ENCODE measurements at regions not wholly inside any gene's neighbourhood (a gene's known extent, or its start where the extent isn't known, plus 50 kb on each side); places are given as distances from the start of the nearest gene placed in this dataset.

DNA sequence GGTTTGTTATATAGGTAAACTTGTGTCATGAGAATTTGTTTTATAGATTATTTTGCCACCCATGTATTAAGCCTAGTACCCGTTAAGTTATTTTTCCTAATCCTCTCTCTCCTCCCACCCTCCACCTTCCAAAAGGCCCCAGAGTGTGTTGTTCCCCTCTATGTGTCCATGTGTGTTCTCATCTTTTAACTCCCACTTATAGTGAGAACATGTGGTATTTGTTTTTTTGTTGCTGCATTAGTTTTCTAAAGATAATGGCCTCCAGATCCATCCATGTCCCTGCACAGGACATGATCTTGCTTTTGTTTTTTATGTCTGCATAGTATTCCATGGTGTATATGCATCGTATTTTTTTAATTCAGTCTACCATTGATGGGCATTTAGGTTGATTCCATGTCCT lies 1075.6 kb upstream of the CNTNAP5 start:
- no peak for DNase-seq

GRCh38 chr2:122955776-122956175 lies 1069.3 kb upstream of the CNTNAP5 start:
- DNase-seq: no peak

DNA sequence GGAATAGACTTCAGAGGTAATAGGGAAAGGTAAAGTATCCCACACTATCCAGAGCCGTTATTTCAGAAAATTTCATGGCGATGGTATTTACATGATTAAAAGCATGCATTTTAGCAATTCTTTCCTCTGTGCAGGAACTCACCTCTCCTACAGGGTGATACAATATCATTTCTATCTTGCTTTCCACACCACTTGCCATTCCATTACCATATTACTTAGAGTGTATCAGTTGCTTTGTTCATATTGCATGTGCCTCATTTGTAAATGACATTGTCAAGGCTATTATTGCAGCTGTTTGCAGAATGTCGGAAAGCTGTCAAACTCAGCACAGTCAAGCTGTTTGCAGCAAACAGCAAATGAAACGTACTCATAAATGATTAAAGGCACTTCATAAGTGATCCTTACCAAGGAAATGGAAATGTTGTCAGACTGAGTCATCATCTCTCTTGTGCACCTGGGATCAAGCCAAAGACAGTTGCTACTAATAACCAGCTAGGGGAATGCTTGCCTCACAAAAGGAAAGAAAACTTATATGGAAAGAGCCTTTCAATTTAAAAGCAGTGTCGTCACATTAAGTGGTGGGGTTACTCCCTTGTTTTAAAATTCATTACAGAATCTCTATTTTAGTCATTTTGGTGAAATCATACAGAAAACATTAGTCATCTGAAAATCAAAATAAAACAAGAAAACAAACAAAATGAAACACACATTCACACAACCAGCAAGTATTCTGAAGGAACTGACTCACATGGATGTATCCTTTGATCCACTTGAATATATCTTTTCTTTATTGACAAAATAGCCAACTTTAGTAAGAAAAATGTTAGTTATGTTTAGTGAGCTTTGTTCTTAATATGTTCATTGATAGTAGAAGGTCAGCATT lies 1064.1 kb upstream of the CNTNAP5 start:
- DNase-seq: no peak

GRCh38 chr2:122966461-122966860 lies 1058.6 kb upstream of the CNTNAP5 start:
- DNase-seq: no peak

- no peak for DNase-seq
Measured at GRCh38 chr2:122977580-122977979, 1047.5 kb upstream of the CNTNAP5 start.

GRCh38 chr2:122980671-122981070 lies 1044.4 kb upstream of the CNTNAP5 start:
- no peak for DNase-seq

DNA sequence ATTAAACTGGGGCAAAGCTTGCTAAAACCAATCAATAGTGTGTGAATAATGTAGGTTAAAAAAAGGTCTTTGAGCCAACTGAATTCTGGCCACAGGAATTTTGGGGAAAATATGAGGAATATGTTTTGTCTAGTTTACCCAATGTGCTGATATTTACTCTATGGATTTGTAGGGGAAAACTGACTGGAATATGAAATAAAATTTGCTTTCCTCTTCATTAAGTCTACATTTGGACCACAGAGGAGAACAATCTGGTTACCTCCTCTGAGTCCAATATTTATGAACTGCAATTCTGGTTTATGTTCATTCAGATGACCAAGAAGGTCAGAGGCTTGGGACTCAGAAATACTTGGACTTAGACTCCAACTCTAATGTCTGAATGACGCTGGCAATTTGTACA lies 1042.2 kb upstream of the CNTNAP5 start:
- no peak for DNase-seq

GRCh38 chr2:122988395-122989221 lies 1036.5 kb upstream of the CNTNAP5 start:
- DNase-seq: no peak

GRCh38 chr2:122993592-122993991 lies 1031.5 kb upstream of the CNTNAP5 start:
- DNase-seq: no peak

DNA sequence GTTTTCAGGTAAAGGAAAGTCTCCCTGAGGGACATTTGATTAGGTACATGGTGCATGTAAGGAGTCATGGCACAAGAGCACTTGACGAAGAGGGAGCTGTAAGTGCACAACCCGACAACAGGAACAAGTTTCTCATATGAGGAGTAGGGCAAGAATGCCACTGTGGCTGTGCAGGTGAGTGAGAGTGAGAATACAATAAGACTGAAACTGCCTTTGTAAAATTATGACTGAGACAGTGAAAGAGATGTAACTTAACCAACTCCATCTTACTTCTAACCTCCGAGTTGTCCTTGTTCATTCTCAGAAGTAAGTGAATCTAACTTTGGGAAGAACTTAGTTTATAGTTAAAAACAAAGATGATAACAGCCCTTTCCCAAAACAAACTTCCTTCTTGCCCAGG lies 1025.8 kb upstream of the CNTNAP5 start:
- DNase-seq: no peak

DNA sequence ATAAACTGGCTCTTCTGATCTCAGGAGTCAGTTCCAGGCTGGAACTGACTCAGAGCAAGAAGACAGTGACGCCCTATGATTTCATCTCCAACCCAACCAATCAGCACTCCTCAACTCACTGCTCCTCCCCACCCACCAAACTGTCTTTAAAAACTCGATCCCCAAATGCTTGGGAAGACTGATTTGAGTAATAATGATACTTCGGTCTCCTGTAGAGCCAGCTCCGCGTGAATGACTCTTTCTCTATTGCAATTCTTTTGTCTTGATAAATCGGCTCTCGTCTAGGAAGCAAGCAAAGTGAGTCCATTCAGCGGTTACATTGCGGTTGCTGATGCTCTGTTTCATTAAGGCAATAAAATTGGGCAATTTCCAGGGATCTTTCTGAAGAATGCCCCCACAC lies 1025.3 kb upstream of the CNTNAP5 start:
- no peak for DNase-seq

DNA sequence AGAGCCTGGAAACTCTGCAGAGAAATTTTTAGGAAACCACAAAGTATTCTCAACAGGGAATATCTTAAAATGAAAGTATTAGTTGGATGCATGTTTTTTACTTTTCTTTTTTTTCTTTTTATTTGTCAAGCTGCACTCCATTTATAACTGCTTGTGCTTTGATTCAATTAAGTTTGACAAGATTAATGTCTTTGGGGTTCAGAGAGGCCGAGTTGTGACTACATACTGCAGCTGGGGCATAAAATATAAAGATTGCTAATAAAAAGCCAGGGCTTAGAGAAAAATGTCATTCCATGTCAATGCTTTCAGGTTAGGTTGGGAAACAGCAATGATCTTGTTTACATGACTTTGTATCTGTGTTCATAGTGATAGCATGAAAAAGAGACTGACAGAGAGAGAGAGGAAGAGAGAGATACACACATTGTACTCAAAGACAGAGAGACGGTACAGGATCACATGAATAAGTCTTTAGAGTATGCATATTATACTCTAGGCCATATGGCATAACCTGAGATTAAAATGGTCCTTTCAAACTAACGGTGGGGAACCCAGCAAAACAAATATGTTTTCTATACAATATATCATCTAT lies 1022.3 kb upstream of the CNTNAP5 start:
- no peak for DNase-seq

DNA sequence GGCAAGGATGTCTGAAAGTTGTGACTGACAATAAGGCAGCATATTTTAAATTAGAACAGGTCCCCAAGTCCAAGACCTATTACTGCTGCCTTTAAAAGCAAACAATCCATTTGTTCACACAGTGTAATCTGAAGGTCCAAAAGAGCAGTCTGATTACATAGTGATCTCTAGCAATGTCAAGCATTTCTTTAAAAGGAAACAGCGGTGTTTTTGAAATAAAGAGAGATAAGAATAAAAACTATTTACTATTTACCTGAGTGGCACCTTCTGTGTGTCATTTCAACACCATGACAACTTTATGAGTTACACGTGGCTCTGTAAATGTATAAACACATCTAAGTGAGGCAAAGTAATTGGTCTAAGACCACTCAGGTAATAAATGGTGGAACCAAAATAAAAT lies 1009.9 kb upstream of the CNTNAP5 start:
- no peak for DNase-seq

- no peak for DNase-seq
Measured at GRCh38 chr2:123035541-123035940, 989.5 kb upstream of the CNTNAP5 start.

DNA sequence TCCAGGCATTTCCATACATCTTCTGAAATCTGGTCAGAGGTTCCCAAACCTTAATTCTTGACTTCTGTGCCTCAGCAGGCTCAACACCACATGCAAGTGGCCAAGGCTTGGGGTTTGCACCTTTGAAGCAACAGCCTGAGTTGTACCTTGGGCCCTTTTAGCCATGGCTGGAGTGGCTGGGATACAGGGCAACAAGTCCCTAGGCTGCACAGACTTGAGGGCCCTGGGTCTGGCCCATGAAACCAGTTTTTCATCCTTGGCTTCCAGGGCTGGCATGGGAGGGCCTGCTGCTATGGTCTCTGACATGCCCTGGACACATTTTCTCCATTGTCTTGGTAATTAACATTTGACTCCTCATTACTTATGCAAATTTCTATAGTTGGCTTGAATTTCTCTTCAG lies 988.8 kb upstream of the CNTNAP5 start:
- DNase-seq: no peak

DNA sequence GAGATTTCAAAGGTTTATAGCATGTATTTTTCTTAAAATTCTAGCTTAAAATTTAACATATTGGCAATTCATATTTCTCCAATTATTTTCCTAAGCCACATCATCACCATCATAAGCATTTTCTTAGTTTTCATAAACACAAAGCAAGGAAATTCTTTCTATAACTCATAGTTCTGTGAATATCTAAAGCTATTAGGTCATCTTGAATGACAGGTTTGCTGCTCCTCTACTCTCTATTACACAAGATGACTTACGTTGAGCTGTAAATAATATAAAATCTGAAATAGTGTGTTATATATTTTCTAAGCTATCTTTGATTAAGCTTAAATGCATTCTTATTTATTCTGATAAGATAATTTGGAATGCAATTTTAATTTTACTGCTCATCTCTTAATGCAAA lies 984.6 kb upstream of the CNTNAP5 start:
- DNase-seq: no peak

DNA sequence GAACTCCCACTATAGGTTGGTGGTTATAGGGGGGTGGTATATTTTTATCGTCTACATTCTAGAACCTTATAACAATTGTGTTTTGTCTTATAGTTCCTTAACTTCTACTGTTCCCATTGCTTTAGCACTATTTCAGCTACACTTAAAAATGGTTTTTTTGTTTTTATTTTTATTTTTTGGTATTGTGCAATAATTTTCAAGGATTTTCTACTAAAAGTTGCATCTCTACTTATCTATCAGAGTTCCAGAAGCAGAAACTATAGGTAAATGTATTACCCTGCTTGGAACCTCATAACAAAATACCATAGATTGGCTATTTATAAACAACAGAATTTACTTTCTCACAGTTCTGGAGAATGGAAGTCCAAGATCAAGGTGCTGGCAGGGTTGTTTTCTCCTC lies 981.6 kb upstream of the CNTNAP5 start:
- no peak for DNase-seq

GRCh38 chr2:123045713-123046112 lies 979.4 kb upstream of the CNTNAP5 start:
- DNase-seq: no peak

DNA sequence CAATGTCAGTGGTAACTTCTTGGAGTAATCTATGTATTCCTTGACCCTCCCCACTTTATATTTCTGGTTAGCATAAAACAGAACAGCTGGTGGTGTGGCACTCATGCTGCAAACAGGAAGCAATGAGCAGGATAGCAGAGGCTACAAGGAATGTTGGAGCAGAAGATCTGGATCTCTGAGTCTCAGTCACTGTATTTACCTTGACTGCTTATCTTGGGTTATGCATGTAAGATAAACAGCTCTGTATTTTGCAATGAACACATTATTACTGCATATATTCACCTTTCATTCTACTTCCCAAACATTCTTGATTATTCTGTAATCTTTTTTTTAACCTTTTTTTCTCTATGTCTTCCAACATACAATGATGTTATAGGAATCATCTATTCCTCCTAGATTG lies 977.9 kb upstream of the CNTNAP5 start:
- no peak for DNase-seq

DNA sequence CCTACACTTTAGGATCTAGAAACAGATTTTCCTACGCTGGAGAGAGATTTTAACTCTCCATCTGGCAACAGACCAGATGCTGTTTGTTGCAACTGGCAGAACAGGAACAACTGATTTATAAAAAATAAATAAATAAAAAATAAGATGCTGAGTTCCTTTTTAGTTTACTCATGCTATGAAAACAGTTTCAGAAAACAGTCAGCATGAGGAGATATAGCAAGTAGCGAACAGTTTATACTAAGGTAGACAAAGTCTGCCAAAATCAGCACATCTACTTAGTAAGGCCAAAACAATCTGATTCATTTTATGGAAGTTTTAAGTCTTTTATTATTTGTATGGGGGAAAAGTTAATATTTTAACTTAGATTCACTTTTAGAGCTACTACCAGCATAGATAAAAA lies 974.0 kb upstream of the CNTNAP5 start:
- no peak for DNase-seq

- DNase-seq: no peak
Measured at GRCh38 chr2:123061534-123061933, 963.6 kb upstream of the CNTNAP5 start.

DNA sequence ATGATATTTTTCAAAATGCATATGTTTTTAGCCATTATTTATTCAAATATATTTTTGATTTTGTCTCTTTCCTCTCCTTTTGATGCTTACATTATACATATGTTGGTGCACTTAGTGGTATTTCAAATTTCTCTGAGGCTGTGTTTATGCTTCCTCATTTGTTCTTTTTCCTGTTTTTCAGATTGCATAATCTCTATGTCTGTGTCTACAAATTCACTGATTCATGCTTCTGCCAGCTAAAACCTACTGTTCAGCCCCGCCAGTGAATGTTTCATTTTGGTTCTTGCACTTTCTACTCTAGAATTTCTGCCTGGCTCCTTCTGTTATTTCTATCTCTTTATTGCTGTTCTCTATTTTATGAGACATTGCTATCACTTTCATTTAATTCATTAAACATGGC lies 951.7 kb upstream of the CNTNAP5 start:
- DNase-seq: no peak

DNA sequence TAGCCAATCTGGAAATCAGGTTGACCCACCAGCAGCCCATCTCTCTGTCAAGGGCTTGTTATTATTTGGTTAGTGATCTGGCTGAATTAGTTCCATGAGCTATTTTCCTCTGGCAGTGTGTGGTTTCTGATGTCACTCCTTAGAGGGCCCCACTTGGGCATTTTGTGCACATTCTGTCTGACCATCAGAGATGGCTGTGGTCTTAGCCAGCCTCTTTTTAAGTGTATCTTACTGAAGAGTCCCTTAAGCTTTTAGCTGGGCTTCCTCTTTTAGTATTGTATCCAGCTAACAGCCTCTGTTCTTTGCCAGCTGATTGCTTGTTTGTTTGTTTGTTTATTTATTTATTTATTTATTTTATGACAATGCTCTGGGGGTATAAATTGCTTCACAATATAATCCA lies 951.1 kb upstream of the CNTNAP5 start:
- DNase-seq: no peak

GRCh38 chr2:123077101-123077500 lies 948.0 kb upstream of the CNTNAP5 start:
- no peak for DNase-seq

All from DMS79 (cell line).